ENCODE measurements at regions not wholly inside any gene's neighbourhood (a gene's known extent, or its start where the extent isn't known, plus 50 kb on each side); places are given as distances from the start of the nearest gene placed in this dataset.

DNA sequence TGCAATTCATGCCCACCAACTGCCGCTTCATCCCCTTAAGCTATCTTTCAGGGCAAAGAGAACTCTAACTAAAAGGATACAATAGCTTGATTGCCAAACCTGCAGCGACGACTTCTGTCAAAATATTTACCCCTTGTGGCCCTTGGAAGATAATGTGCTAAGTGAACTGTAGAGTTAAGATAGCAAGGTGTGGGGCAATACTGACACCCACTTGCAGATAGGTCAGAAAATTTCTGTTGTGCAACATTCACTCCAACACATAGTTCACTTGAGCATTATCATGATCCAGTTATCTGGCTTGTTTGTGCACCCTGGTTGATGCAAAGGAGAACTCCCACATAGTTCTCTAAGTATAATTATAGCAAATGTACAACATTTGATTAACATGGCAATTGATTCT, 55.6 kb downstream of the RHOXF2B start:
- DNase-seq, result no peak
- no peaks in the 10 kb centered on the region for H3K4me1 ChIP-seq (replicated peaks in 1 of 2)
- intact Hi-C loops (cut with DNase I), result no loop called here
- 48 to 86% (median 54%) methylated on average over 3 of the region's 3 CpGs for WGBS, 4 donors
- H3K36me3 ChIP-seq (replicated peaks in 1 of 2), result no peaks in the 10 kb centered on the region
- no peak overlapping the region for H3K4me3 ChIP-seq
- no peaks in the 10 kb centered on the region for H3K9me3 ChIP-seq (replicated peaks in 1 of 3)
- peaks cover 16% of the 10 kb centered on the region for H3K27me3 ChIP-seq
- no peak overlapping the region for H3K27ac ChIP-seq
- TF ChIP-seq, protein P1, sequence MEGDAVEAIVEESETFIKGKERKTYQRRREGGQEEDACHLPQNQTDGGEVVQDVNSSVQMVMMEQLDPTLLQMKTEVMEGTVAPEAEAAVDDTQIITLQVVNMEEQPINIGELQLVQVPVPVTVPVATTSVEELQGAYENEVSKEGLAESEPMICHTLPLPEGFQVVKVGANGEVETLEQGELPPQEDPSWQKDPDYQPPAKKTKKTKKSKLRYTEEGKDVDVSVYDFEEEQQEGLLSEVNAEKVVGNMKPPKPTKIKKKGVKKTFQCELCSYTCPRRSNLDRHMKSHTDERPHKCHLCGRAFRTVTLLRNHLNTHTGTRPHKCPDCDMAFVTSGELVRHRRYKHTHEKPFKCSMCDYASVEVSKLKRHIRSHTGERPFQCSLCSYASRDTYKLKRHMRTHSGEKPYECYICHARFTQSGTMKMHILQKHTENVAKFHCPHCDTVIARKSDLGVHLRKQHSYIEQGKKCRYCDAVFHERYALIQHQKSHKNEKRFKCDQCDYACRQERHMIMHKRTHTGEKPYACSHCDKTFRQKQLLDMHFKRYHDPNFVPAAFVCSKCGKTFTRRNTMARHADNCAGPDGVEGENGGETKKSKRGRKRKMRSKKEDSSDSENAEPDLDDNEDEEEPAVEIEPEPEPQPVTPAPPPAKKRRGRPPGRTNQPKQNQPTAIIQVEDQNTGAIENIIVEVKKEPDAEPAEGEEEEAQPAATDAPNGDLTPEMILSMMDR (IDR thresholded peaks at IDR 0.05), result no peak
- TF ChIP-seq POLR2A (IDR thresholded peaks at IDR 0.05), result no peak

DNA sequence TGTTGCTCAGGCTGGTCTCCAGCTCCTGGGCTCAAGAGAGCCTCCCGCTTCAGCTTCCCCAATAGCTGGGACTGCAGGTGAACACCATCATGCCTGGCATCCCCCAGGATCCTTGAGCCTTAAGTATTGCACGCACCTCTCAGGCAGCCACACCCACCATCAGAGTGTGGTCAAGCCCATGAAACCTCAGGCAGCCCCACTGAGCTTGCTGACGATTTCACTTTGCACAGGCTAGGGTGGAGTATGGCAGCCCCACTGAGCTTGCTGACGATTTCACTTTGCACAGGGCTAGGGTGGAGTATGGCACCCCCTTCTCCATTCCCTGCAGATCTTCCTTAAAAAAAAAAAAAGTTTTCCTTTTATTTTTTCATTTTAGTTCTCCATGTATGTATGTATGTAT, 57.2 kb downstream of the RHOXF2B start:
- no peaks in the 10 kb centered on the region for H3K4me1 ChIP-seq (replicated peaks in 1 of 2)
- H3K36me3 ChIP-seq (replicated peaks in 1 of 2), result no peaks in the 10 kb centered on the region
- 63 to 69% (median 69%) methylated on average over 3 to 4 of the region's 4 CpGs; no CpG with 5 or more reads in 1 of the 4 donors for WGBS, 4 donors
- no peak overlapping the region for H3K4me3 ChIP-seq
- H3K9me3 ChIP-seq (replicated peaks in 1 of 3), result no peaks in the 10 kb centered on the region
- intact Hi-C loops (cut with DNase I), result no loop called here
- DNase-seq, result no peak
- no peak overlapping the region for H3K27ac ChIP-seq
- H3K27me3 ChIP-seq, result peaks cover 20% of the 10 kb centered on the region
- TF ChIP-seq, protein P1 (IDR thresholded peaks at IDR 0.05), result no peak
- no peak for TF ChIP-seq POLR2A (IDR thresholded peaks at IDR 0.05)

DNA sequence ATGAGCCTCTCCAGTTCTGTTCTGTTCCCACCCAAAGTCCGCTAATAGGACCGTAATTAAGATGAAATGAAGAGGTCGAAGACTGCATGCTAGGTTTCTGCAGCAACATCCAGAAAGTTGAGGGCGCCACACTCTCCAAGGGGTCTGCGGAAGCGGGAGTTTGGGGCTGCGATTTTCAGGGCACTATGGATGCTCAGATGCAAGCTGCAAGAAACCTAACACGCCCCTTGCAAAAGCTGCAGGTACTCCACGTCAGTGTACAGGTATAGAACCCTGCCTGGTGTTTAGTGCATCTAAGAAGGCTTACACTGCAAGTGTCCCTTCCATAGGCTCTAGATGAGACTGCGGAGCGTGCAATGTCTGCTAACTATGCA, 61.4 kb downstream of the RHOXF2B start:
- DNase-seq, result no peak
- intact Hi-C loops (cut with DNase I), result no loop called here
- Histone ChIP-seq H3K27me3 (peaks cover 24% of the 10 kb centered on the region), H3K4me3 (peak overlapping the region in 1 of 4 donors; percentile 50), H3K36me3 (replicated peaks in 1 of 2) (no peaks in the 10 kb centered on the region), H3K4me1 (replicated peaks in 1 of 2) (no peaks in the 10 kb centered on the region), H3K27ac (no peak overlapping the region), H3K9me3 (replicated peaks in 1 of 3) (no peaks in the 10 kb centered on the region)
- 11 to 46% (median 29%) methylated on average over 2 to 11 of the region's 11 CpGs for WGBS, 4 donors
- no peak for TF ChIP-seq POLR2A (IDR thresholded peaks at IDR 0.05)
- TF ChIP-seq, protein P1 (IDR thresholded peaks at IDR 0.05), result no peak

GRCh38 chrX:120015145-120016067, 62.1 kb downstream of the RHOXF2B start:
- no peaks in the 10 kb centered on the region for H3K9me3 ChIP-seq (replicated peaks in 1 of 3)
- intact Hi-C loops (cut with DNase I), result no loop called here
- TF ChIP-seq, protein P1 (IDR thresholded peaks at IDR 0.05), result peak in 3 of 6 experiments; percentile 24 to 37 (median 31)
- TF ChIP-seq POLR2A (IDR thresholded peaks at IDR 0.05), result no peak
- H3K27ac ChIP-seq, result no peak overlapping the region
- peaks cover 24% of the 10 kb centered on the region for H3K27me3 ChIP-seq
- WGBS, 4 donors, result 1 to 52% (median 17%) methylated on average over 19 to 58 of the region's 58 CpGs
- peak; percentile 35 to 61 (median 52) for DNase-seq
- H3K4me1 ChIP-seq (replicated peaks in 1 of 2), result no peaks in the 10 kb centered on the region
- peak overlapping the region in 2 of 4 donors; percentile 29 to 50 for H3K4me3 ChIP-seq
- H3K36me3 ChIP-seq (replicated peaks in 1 of 2), result no peaks in the 10 kb centered on the region

Data from adrenal gland (tissue), 9 donors.